Neural cell (in vitro differentiated cells): ENCODE measurements at regions not wholly inside any gene's neighbourhood (a gene's known extent, or its start where the extent isn't known, plus 50 kb on each side); places are given as distances from the start of the nearest gene placed in this dataset.

ENCODE experiments used
- H2AFZ ChIP-seq: fragments of 200-600, 300-800 bp; sonication (generic), shearing (Covaris generic); 2 replicates; pipeline ENCODE4 v1.6.0; 2014; ENCODE audit warnings: low read depth, mild to moderate bottlenecking, antibody characterized with exemption, low read length, moderate library complexity
- H3F3A ChIP-seq: fragments of 200-600 bp; shearing (Covaris generic); 2 replicates; pipeline ENCODE4 v1.6.1; 2016; ENCODE audit warnings: mild to moderate bottlenecking, moderate library complexity, mixed read lengths, antibody characterized with exemption, low read length; ENCODE audit not compliant: insufficient read depth, poor library complexity, severe bottlenecking
- H3K27ac ChIP-seq: fragments of 200-600, 300-800 bp; sonication (generic), shearing (Covaris generic); 2 replicates; pipeline ENCODE4 v1.5.1; 2014; ENCODE audit warnings: mild to moderate bottlenecking, low read length, moderate library complexity
- H3K27me3 ChIP-seq: fragments of 300-800, 200-600 bp; sonication (generic), shearing (Covaris generic); 2 replicates; pipeline ENCODE4 v1.6.0; 2014; ENCODE audit warnings: mild to moderate bottlenecking, low read depth, low read length, moderate library complexity; ENCODE audit not compliant: insufficient read depth
- H3K36me3 ChIP-seq: fragments of 300-800, 200-600 bp; sonication (generic), shearing (Covaris generic); 2 replicates; pipeline ENCODE4 v1.5.1; 2014; ENCODE audit warnings: mild to moderate bottlenecking, antibody characterized with exemption, low read length, moderate library complexity; ENCODE audit not compliant: insufficient read depth
- H3K4me2 ChIP-seq: fragments of 300-800, 200-600 bp; sonication (generic), shearing (Covaris generic); 2 replicates; pipeline ENCODE4 v1.6.0; 2014; ENCODE audit warnings: mild to moderate bottlenecking, low read length
- H3K4me3 ChIP-seq: fragments of 300-800, 200-600 bp; sonication (generic), shearing (Covaris generic); 2 replicates; pipeline ENCODE4 v1.5.1; 2014; ENCODE audit warnings: mild to moderate bottlenecking, low read length, moderate library complexity
- H3K79me2 ChIP-seq: fragments of 200-600 bp; shearing (Covaris generic); replicated peaks from 2 replicates; pipeline ENCODE4 v1.6.0; 2014; ENCODE audit warnings: mild to moderate bottlenecking, low read length, moderate library complexity; ENCODE audit not compliant: insufficient read depth
- H3K9ac ChIP-seq: fragments of 300-800, 200-600 bp; sonication (generic), shearing (Covaris generic); 2 replicates; pipeline ENCODE4 v1.6.1; 2016; ENCODE audit warnings: mild to moderate bottlenecking, low read length, mixed read lengths
- H3K9me2 ChIP-seq: fragments of 200-600 bp; shearing (Covaris generic); 2 replicates; pipeline ENCODE4 v1.6.1; 2016; ENCODE audit warnings: mild to moderate bottlenecking, low read length, mixed read lengths; ENCODE audit not compliant: insufficient read depth
- H3K9me3 ChIP-seq: fragments of 200-600, 300-800 bp; sonication (generic), shearing (Covaris generic); 2 replicates; pipeline ENCODE4 v1.6.1; 2016; ENCODE audit warnings: mild to moderate bottlenecking, mixed run types, low read length, moderate library complexity, mixed read lengths
- H4K20me1 ChIP-seq: fragments of 200-600 bp; shearing (Covaris generic); 2 replicates; pipeline ENCODE4 v1.6.1; 2016; ENCODE audit warnings: mild to moderate bottlenecking, mixed run types; ENCODE audit not compliant: insufficient read depth
- CTCF ChIP-seq: fragments of 450-650 bp; IDR thresholded peaks from 2 replicates; pipeline ENCODE4 v1.5.1; 2014; ENCODE audit warnings: antibody characterized with exemption, mild to moderate bottlenecking, moderate library complexity; ENCODE audit not compliant: poor library complexity, severe bottlenecking
- EP300 ChIP-seq: fragments of 450-650 bp; conservative IDR thresholded peaks from 2 replicates; pipeline ENCODE4 v1.6.1; 2014; ENCODE audit warnings: antibody characterized with exemption, mild to moderate bottlenecking, moderate library complexity; ENCODE audit not compliant: poor library complexity, severe bottlenecking
- EZH2 ChIP-seq: fragments of 200-600, 300-800 bp; shearing (Covaris generic), sonication (generic); IDR thresholded peaks from 2 replicates; pipeline ENCODE4 v1.6.1; 2014; ENCODE audit warnings: antibody characterized with exemption, low read length, borderline replicate concordance, mild to moderate bottlenecking; ENCODE audit not compliant: insufficient read depth, poor library complexity, severe bottlenecking
- MXI1 ChIP-seq: fragments of 450-650 bp; conservative IDR thresholded peaks from 2 replicates; pipeline ENCODE4 v1.6.1; 2014; ENCODE audit warnings: antibody characterized with exemption, mild to moderate bottlenecking; ENCODE audit not compliant: poor library complexity, severe bottlenecking
- POLR2AphosphoS5 ChIP-seq: IDR thresholded peaks from 2 replicates; pipeline ENCODE4 v1.6.1; 2012
- RAD21 ChIP-seq: fragments of 450-650 bp; conservative IDR thresholded peaks from 2 replicates; pipeline ENCODE4 v1.6.1; 2014; ENCODE audit warnings: antibody characterized with exemption, mild to moderate bottlenecking, moderate library complexity
- REST ChIP-seq: IDR thresholded peaks from 2 replicates; pipeline ENCODE4 v1.6.1; 2012; ENCODE audit warnings: borderline replicate concordance
- SMC3 ChIP-seq: fragments of 450-650 bp; conservative IDR thresholded peaks from 2 replicates; pipeline ENCODE4 v1.6.1; 2014; ENCODE audit warnings: antibody characterized with exemption, mild to moderate bottlenecking, moderate library complexity; ENCODE audit not compliant: poor library complexity
- TAF1 ChIP-seq: IDR thresholded peaks from 2 replicates; pipeline ENCODE4 v1.6.1; 2012; ENCODE audit warnings: low read depth

GRCh38 chr11:98227278-98227677, 793.5 kb upstream of the CNTN5 start:
- no peaks in the 10 kb centered on the region for H3K36me3 ChIP-seq
- no peak overlapping the region for H3K4me2 ChIP-seq
- no peaks in the 10 kb centered on the region for H3K27me3 ChIP-seq
- no peaks in the 10 kb centered on the region for H4K20me1 ChIP-seq
- H3F3A ChIP-seq: no peaks in the 10 kb centered on the region
- no peaks in the 10 kb centered on the region for H3K79me2 ChIP-seq
- no peaks in the 10 kb centered on the region for H3K9me2 ChIP-seq
- no peak overlapping the region for H3K27ac ChIP-seq
- H2AFZ ChIP-seq: no peak overlapping the region
- H3K4me3 ChIP-seq: no peak overlapping the region
- TF ChIP-seq EP300: no peak
- no peak for TF ChIP-seq POLR2AphosphoS5
- no peak for TF ChIP-seq MXI1
- no peak for TF ChIP-seq EZH2
- no peak for TF ChIP-seq CTCF
- no peak for TF ChIP-seq TAF1
- no peak for TF ChIP-seq RAD21
- no peak for TF ChIP-seq SMC3
- no peak for TF ChIP-seq REST
- no peaks in the 10 kb centered on the region for H3K9me3 ChIP-seq
- no peak overlapping the region for H3K9ac ChIP-seq

- no peaks in the 10 kb centered on the region for H3F3A ChIP-seq
- no peak overlapping the region for H3K4me3 ChIP-seq
- H4K20me1 ChIP-seq: no peaks in the 10 kb centered on the region
- no peaks in the 10 kb centered on the region for H3K36me3 ChIP-seq
- TF ChIP-seq MXI1 (no peak), SMC3 (no peak), POLR2AphosphoS5 (no peak), TAF1 (no peak), EP300 (no peak), EZH2 (no peak), REST (no peak), CTCF (no peak), RAD21 (no peak)
- H3K9ac ChIP-seq: no peak overlapping the region
- no peaks in the 10 kb centered on the region for H3K27me3 ChIP-seq
- no peak overlapping the region for H3K27ac ChIP-seq
- H2AFZ ChIP-seq: no peak overlapping the region
- no peaks in the 10 kb centered on the region for H3K9me3 ChIP-seq
- no peak overlapping the region for H3K4me2 ChIP-seq
- no peaks in the 10 kb centered on the region for H3K9me2 ChIP-seq
- no peaks in the 10 kb centered on the region for H3K79me2 ChIP-seq
These were observed 790.1 kb upstream of the CNTN5 start for GRCh38 chr11:98230678-98231077.
